ENCODE measurements at regions not wholly inside any gene's neighbourhood (a gene's known extent, or its start where the extent isn't known, plus 50 kb on each side); places are given as distances from the start of the nearest gene placed in this dataset.

GRCh38 chr4:19729886-19730651, 521.6 kb upstream of the SLIT2 start:
- Histone ChIP-seq H3K27ac (no peak overlapping the region), H3K4me3 (no peak overlapping the region), H3K27me3 (no peaks in the 10 kb centered on the region), H3K36me3 (replicated peaks in 1 of 2; ENCODE audit: insufficient read depth in 1 of 2, low read depth in 2 of 2) (no peaks in the 10 kb centered on the region), H3K9me3 (no peaks in the 10 kb centered on the region), H3K4me1 (no peaks in the 10 kb centered on the region)
- no peak for ATAC-seq
- TF ChIP-seq CTCF (IDR thresholded peaks at IDR 0.05) (no peak), POLR2A (IDR thresholded peaks at IDR 0.05) (no peak)
- intact Hi-C loops (cut with DNase I): no loop called here
- 34 to 43% methylated on average over 8 of the region's 8 CpGs for WGBS, 2 donors
- no peak for DNase-seq

GRCh38 chr4:19728773-19729172, 522.9 kb upstream of the SLIT2 start:
- TF ChIP-seq POLR2A (IDR thresholded peaks at IDR 0.05) (no peak), CTCF (IDR thresholded peaks at IDR 0.05) (no peak)
- Histone ChIP-seq H3K4me1 (no peaks in the 10 kb centered on the region), H3K36me3 (replicated peaks in 1 of 2; ENCODE audit: insufficient read depth in 1 of 2, low read depth in 2 of 2) (no peaks in the 10 kb centered on the region), H3K27me3 (no peaks in the 10 kb centered on the region), H3K4me3 (no peak overlapping the region), H3K9me3 (no peaks in the 10 kb centered on the region), H3K27ac (no peak overlapping the region)
- DNase-seq (no peak), ATAC-seq (no peak)
- intact Hi-C loops (cut with DNase I): no loop called here
- WGBS, 2 donors: 39 to 48% methylated on average over 1 of the region's 1 CpG

GRCh38 chr4:19727141-19727540, 524.6 kb upstream of the SLIT2 start:
- Histone ChIP-seq H3K27ac (no peak overlapping the region), H3K36me3 (replicated peaks in 1 of 2; ENCODE audit: insufficient read depth in 1 of 2, low read depth in 2 of 2) (no peaks in the 10 kb centered on the region), H3K4me1 (no peaks in the 10 kb centered on the region), H3K27me3 (no peaks in the 10 kb centered on the region), H3K4me3 (no peak overlapping the region), H3K9me3 (no peaks in the 10 kb centered on the region)
- no peak for DNase-seq
- no peak for TF ChIP-seq CTCF (IDR thresholded peaks at IDR 0.05)
- no peak for TF ChIP-seq POLR2A (IDR thresholded peaks at IDR 0.05)
- ATAC-seq: no peak
- intact Hi-C loops (cut with DNase I): no loop called here
- 68 to 70% methylated on average over 8 of the region's 8 CpGs for WGBS, 2 donors

DNA sequence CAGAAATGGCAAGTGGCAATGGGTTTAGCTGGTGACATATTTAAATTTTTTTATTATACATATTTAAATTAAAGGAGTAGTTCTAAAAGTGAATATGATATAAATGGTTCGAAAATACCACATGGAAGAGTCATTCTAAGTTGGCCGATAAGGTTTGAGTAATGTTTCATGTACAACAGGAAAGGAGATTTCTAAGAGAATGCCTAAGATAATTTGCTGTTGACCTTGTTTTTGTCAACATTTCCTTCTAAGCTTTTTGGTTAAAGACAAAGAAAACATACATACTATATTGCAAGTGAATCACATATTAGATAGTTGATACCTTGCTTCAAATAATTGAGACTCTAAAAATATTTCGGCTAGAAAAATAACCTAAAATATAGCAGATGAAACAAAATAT, 526.6 kb upstream of the SLIT2 start:
- no peak for DNase-seq
- WGBS, 2 donors: 57 to 67% methylated on average over 3 of the region's 3 CpGs
- Histone ChIP-seq H3K27me3 (no peaks in the 10 kb centered on the region), H3K4me1 (no peaks in the 10 kb centered on the region), H3K9me3 (no peaks in the 10 kb centered on the region), H3K4me3 (no peak overlapping the region), H3K27ac (no peak overlapping the region), H3K36me3 (replicated peaks in 1 of 2; ENCODE audit: insufficient read depth in 1 of 2, low read depth in 2 of 2) (no peaks in the 10 kb centered on the region)
- no peak for TF ChIP-seq CTCF (IDR thresholded peaks at IDR 0.05)
- no peak for TF ChIP-seq POLR2A (IDR thresholded peaks at IDR 0.05)
- ATAC-seq: no peak
- intact Hi-C loops (cut with DNase I): no loop called here

GRCh38 chr4:19722404-19722803, 529.3 kb upstream of the SLIT2 start:
- TF ChIP-seq CTCF (IDR thresholded peaks at IDR 0.05) (no peak), POLR2A (IDR thresholded peaks at IDR 0.05) (no peak)
- Histone ChIP-seq H3K27me3 (no peaks in the 10 kb centered on the region), H3K27ac (no peak overlapping the region), H3K4me1 (no peaks in the 10 kb centered on the region), H3K9me3 (no peaks in the 10 kb centered on the region), H3K4me3 (no peak overlapping the region), H3K36me3 (replicated peaks in 1 of 2; ENCODE audit: insufficient read depth in 1 of 2, low read depth in 2 of 2) (no peaks in the 10 kb centered on the region)
- intact Hi-C loops (cut with DNase I): no loop called here
- 24 to 42% methylated on average over 1 of the region's 1 CpG for WGBS, 2 donors
- DNase-seq: no peak
- ATAC-seq: no peak
